H1 (cell line): ENCODE measurements at regions not wholly inside any gene's neighbourhood (a gene's known extent, or its start where the extent isn't known, plus 50 kb on each side); places are given as distances from the start of the nearest gene placed in this dataset.

Source experiments
- KDM1A ChIP-seq: fragments of 200-600, 300-600 bp; sonication (generic); IDR thresholded peaks from 2 replicates; pipeline ENCODE4 v1.7.1; 2016; ENCODE audit warnings: mild to moderate bottlenecking, low read length, borderline replicate concordance
- NRF1 ChIP-seq: IDR thresholded peaks from 2 replicates; pipeline ENCODE4 v1.6.1; 2011; ENCODE audit warnings: mild to moderate bottlenecking, low read depth, low read length, improper control_type of control experiment
- TCF12 ChIP-seq: IDR thresholded peaks from 2 replicates; pipeline ENCODE4 v1.6.1; 2011; ENCODE audit warnings: low read depth, mild to moderate bottlenecking, low read length
- TF ChIP-seq, protein P1 (sequence below): fragments of 300-600 bp; sonication (generic); IDR thresholded peaks from 2 replicates; pipeline ENCODE4 v1.7.1; 2012; ENCODE audit warnings: low read length, moderate library complexity, mild to moderate bottlenecking, inconsistent platforms; ENCODE audit not compliant: insufficient replicate concordance

DNA sequence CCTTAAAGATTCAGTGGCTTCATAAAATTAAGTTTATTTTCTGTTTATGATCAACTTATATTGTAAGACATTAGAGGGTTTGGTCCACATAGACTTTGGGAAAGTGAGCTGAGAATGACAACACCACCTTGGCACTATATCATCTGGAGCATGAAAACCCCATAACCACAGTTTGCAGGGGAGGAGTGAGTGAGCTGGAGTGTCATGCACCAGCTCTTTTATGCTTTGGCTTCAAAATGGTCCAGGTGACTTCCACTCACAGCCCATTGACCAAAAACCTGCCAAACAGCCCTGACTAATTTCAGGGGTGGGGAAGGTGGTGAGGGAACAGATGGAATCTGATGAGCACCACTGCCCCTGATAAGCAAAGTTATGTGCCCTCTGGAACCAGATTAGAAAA lies 295.8 kb downstream of the DMRTA1 start (continued):
- TF ChIP-seq NRF1 (no peak), KDM1A (no peak), TCF12 (no peak)
- TF ChIP-seq, protein P1, sequence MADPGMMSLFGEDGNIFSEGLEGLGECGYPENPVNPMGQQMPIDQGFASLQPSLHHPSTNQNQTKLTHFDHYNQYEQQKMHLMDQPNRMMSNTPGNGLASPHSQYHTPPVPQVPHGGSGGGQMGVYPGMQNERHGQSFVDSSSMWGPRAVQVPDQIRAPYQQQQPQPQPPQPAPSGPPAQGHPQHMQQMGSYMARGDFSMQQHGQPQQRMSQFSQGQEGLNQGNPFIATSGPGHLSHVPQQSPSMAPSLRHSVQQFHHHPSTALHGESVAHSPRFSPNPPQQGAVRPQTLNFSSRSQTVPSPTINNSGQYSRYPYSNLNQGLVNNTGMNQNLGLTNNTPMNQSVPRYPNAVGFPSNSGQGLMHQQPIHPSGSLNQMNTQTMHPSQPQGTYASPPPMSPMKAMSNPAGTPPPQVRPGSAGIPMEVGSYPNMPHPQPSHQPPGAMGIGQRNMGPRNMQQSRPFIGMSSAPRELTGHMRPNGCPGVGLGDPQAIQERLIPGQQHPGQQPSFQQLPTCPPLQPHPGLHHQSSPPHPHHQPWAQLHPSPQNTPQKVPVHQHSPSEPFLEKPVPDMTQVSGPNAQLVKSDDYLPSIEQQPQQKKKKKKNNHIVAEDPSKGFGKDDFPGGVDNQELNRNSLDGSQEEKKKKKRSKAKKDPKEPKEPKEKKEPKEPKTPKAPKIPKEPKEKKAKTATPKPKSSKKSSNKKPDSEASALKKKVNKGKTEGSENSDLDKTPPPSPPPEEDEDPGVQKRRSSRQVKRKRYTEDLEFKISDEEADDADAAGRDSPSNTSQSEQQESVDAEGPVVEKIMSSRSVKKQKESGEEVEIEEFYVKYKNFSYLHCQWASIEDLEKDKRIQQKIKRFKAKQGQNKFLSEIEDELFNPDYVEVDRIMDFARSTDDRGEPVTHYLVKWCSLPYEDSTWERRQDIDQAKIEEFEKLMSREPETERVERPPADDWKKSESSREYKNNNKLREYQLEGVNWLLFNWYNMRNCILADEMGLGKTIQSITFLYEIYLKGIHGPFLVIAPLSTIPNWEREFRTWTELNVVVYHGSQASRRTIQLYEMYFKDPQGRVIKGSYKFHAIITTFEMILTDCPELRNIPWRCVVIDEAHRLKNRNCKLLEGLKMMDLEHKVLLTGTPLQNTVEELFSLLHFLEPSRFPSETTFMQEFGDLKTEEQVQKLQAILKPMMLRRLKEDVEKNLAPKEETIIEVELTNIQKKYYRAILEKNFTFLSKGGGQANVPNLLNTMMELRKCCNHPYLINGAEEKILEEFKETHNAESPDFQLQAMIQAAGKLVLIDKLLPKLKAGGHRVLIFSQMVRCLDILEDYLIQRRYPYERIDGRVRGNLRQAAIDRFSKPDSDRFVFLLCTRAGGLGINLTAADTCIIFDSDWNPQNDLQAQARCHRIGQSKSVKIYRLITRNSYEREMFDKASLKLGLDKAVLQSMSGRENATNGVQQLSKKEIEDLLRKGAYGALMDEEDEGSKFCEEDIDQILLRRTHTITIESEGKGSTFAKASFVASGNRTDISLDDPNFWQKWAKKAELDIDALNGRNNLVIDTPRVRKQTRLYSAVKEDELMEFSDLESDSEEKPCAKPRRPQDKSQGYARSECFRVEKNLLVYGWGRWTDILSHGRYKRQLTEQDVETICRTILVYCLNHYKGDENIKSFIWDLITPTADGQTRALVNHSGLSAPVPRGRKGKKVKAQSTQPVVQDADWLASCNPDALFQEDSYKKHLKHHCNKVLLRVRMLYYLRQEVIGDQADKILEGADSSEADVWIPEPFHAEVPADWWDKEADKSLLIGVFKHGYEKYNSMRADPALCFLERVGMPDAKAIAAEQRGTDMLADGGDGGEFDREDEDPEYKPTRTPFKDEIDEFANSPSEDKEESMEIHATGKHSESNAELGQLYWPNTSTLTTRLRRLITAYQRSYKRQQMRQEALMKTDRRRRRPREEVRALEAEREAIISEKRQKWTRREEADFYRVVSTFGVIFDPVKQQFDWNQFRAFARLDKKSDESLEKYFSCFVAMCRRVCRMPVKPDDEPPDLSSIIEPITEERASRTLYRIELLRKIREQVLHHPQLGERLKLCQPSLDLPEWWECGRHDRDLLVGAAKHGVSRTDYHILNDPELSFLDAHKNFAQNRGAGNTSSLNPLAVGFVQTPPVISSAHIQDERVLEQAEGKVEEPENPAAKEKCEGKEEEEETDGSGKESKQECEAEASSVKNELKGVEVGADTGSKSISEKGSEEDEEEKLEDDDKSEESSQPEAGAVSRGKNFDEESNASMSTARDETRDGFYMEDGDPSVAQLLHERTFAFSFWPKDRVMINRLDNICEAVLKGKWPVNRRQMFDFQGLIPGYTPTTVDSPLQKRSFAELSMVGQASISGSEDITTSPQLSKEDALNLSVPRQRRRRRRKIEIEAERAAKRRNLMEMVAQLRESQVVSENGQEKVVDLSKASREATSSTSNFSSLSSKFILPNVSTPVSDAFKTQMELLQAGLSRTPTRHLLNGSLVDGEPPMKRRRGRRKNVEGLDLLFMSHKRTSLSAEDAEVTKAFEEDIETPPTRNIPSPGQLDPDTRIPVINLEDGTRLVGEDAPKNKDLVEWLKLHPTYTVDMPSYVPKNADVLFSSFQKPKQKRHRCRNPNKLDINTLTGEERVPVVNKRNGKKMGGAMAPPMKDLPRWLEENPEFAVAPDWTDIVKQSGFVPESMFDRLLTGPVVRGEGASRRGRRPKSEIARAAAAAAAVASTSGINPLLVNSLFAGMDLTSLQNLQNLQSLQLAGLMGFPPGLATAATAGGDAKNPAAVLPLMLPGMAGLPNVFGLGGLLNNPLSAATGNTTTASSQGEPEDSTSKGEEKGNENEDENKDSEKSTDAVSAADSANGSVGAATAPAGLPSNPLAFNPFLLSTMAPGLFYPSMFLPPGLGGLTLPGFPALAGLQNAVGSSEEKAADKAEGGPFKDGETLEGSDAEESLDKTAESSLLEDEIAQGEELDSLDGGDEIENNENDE = no peak
